Right renal pelvis (tissue), 4 donors: ENCODE measurements at regions not wholly inside any gene's neighbourhood (a gene's known extent, or its start where the extent isn't known, plus 50 kb on each side); places are given as distances from the start of the nearest gene placed in this dataset.

Source experiments
- DNase-seq, 4 donors: peaks; one replicate each; pipeline ENCODE4 v3.0.0-alpha.2; 2013; ENCODE audit warnings: low read depth in 4 of 4, low spot score in 3 of 4, missing footprints in 1 of 4

DNA sequence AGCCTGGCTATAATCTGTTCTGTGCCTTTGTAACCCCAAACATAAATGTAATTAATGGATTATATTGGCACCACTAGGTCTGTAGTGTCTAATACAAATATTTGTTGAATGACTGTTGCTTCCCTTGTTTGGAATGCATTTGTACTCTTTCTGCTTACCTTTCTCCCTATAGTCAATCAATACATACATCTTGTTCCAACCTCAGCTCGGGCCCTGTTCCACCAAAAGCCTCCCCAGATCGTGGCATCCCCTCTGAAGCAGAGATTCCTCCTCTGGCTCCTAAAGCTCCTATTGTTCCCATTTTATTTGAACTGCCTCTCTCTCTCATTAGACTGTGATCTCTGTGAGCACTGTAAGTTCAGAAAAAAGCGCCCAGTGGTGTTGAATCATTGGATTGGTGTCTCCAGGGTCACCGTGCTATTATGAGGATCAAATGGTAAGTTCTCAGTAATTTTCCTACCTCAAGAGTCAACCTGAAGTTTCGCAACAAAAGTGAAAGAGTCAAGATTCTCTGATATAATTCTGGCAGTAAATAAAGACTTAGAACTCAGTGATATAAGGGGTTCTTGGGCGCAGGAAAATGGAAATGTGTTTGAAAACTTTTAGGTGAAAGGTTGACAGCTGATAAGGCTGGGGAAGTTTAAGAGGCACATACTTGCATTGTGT, 151.5 kb downstream of the KLF5 start:
- DNase-seq = no peak

DNA sequence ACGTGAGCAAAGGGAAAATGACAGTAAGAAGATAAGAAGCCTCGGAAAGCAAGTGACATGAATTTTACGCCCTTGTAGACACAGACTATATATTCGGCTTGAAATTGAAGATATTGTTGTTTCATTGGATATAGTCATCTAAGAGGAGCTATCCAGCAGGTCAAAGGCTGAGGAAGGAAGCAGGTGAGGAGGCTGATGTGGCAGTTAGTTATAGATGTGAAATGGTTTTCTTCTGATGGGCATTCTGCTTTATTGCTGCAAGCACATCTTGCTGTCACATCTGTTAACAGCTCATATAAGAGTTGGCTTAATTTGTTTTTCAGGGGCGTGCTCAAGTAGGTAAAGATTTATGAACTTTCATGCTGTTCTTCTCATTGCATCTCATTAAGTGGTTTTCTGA, 146.1 kb downstream of the KLF5 start:
- no peak for DNase-seq

- peak in 2 of 4 donors; percentile 5 to 18 for DNase-seq
Observed at GRCh38 chr13:73201626-73202025, 142.8 kb downstream of the KLF5 start.

DNA sequence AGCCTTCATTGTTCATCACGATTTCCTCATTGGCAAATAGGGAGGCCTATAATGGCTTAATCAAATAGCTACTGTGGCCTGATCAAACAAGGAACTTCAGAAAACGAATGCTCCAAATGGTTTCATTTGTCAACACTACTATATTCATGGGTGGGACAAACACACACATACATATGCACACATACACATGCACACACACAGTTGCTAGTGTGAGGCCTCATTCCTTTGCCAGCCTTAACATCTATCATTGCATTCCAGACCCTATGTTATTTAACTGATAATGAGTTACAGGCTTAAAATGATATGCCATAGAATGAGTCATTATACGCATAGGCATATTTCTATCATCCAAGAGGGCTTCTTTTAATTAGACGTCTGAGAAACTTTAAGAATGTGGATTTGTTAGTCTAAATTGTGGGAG, 140.2 kb downstream of the KLF5 start:
- no peak for DNase-seq

DNA sequence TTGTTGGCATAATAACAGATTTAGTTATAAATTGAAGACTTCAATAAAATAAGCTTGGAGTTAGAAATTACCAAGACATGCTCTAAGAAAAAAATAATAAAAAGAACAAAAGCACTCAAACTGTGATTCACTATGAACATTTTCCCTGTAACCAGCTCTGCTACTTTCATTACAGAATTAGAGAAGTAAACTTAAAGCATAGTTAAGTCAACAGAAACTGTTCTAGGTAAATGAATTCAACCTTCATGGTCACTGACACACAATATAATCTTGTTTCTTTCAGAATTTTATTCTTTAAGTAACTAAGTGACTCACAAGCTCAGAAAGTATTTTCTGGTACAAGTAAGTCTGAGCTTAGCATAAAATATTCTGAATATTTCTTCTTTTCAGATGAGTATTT, 136.3 kb downstream of the KLF5 start:
- no peak for DNase-seq

GRCh38 chr13:73194310-73194709, 135.5 kb downstream of the KLF5 start:
- no peak for DNase-seq

DNA sequence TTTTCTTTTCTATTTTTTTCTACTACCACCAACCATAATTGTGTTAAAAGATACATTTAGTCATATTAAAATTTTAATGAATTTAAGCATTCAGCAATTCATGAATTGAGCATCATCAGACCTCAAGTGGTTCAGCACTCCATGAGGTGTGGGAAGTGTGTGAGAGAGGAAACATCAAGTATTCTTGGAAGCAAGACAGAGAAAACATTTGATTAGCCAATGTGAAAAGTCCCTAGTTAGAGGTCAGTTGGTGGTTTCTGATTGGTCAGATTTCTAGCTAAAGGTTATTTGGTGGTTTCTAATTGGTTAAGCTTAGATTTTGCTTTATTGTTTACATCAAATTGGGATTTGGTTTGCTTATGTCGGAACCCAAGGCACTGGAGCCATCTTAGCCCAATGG, 134.7 kb downstream of the KLF5 start:
- DNase-seq = no peak

- no peak for DNase-seq
Observed at GRCh38 chr13:73190477-73190876, 131.7 kb downstream of the KLF5 start.

- no peak for DNase-seq
Observed at GRCh38 chr13:73189776-73190175, 131.0 kb downstream of the KLF5 start.

DNA sequence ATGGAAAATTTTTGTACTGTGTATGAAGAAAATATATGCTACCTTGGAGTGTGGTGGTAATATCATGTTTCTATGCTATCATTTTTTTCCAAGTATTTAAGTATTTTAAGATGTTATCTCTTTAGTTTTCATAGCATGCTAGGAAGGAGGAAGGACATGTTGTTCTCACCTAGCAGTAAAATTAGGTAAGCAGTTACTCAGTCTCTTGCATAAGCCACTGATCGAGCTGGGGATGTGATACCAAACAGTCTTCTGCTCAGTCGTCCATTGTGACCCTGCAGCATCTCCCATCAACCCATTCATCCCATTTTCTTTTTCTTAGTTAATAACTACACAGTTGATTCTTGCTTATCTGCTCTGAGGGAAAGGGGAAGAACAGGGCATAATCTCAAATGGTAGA, 130.6 kb downstream of the KLF5 start:
- no peak for DNase-seq

DNA sequence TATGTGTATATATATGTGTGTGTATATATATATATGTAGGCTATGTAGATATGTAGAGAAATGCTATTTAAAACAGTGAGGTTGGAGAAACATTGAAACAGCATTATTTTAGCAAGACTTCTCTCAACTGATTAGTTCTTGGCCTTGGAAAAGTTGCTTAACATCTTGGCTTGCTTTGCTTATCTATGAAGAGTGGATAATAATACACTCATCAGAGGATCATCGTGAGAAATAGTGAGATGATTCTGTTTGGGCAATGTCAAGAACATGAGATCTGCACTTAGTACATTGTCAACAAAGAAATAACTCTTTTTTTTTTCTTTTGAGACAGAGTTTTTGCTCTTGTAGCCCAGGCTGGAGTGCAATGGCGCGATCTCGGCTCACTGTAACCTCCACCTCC, 128.3 kb downstream of the KLF5 start:
- DNase-seq = no peak

- no peak for DNase-seq
Observed at GRCh38 chr13:73179650-73180274, 121.0 kb downstream of the KLF5 start.

- no peak for DNase-seq
Observed at GRCh38 chr13:73177916-73178565, 119.2 kb downstream of the KLF5 start.

GRCh38 chr13:73177017-73177416, 118.2 kb downstream of the KLF5 start:
- DNase-seq = no peak

DNA sequence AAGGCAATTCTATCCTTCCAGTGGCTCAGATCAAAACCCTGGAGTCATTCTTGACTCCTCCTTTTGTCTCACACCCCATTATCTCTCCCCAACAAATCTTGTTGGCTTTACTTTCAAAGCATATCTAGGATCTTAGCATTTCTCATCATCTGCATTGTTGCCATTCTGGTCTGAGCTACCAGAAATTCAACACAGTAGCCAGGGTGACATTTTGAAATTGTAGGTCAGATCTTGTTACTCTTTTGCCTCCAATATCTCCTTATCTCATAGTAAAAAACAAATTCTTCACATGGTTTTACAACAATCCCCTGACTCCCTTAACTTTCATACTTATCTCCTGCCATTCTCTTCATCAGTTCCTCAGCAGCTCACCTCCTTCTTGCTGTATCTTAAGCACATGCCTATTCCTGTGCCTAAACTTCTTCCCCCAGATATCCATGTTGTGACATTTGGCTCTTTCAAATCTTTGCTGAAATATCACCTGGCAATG, 115.8 kb downstream of the KLF5 start:
- no peak for DNase-seq

- DNase-seq = no peak
Observed at GRCh38 chr13:73173279-73173811, 114.5 kb downstream of the KLF5 start.

DNA sequence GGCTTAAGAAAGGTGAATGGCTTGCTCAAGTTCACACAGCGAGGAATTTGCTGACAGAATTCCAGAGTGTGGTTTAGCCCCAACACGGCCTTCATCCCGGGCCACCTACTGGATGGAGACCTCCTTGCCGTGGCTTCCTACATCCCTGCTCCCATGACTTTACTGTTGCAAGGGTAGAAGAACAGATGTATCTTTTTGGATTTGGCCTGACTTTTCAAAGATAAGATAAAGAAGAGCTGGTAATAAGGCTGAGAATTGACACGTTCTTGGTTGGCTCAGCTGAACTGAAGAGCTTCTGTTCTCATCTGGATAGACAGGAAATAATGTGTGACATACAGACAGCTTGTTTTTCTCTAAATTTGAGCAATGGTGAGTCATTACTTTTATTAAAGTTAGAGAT, 113.1 kb downstream of the KLF5 start:
- no peak for DNase-seq

DNA sequence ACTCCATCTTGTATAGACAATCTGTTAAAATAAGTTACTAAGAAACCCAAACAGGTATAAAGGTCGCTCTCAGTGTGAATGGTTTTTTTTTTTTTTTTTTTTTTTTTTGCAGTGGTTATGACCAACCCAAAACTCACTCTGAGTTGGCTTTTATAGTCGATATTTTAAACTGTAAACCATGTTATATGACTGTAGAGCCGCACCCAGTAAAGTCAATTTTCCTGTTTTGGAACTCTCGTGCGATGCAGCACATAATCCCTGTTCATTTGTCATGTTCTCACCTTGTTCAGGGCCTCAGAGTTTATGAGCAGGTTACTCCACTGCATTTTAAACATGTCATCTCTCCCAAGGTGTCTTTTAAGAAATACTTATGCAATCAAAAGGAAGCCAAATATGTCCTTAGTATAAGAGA, 112.5 kb downstream of the KLF5 start:
- no peak for DNase-seq

- DNase-seq = no peak
Observed at GRCh38 chr13:73169971-73170370, 111.2 kb downstream of the KLF5 start.

GRCh38 chr13:73168953-73169401, 110.2 kb downstream of the KLF5 start:
- no peak for DNase-seq

- no peak for DNase-seq
Observed at GRCh38 chr13:73168226-73168952, 109.6 kb downstream of the KLF5 start.
